Neural progenitor cell (in vitro differentiated cells): ENCODE measurements at regions not wholly inside any gene's neighbourhood (a gene's known extent, or its start where the extent isn't known, plus 50 kb on each side); places are given as distances from the start of the nearest gene placed in this dataset.

Source experiments
- DNase-seq: peaks from one replicate; pipeline ENCODE4 v3.0.0-alpha.2; 2016; ENCODE audit warnings: low spot score
- H2AFZ ChIP-seq: fragments of 200-600 bp; sonication (generic); replicated peaks from 2 replicates; pipeline ENCODE4 v1.6.1; 2016; ENCODE audit warnings: antibody characterized with exemption
- H3F3A ChIP-seq: fragments of 200-600 bp; sonication (generic); 2 replicates; pipeline ENCODE4 v1.6.1; 2016; ENCODE audit warnings: antibody characterized with exemption, low read depth
- H3K27ac ChIP-seq: fragments of 200-600 bp; sonication (generic); 2 replicates; pipeline ENCODE4 v1.5.1; 2016; ENCODE audit warnings: mild to moderate bottlenecking
- H3K27me3 ChIP-seq: fragments of 200-600 bp; sonication (generic); 2 replicates; pipeline ENCODE4 v1.6.1; 2016; ENCODE audit warnings: mild to moderate bottlenecking, moderate library complexity
- H3K36me3 ChIP-seq: fragments of 200-600 bp; sonication (generic); 2 replicates; pipeline ENCODE4 v1.5.1; 2016
- H3K4me1 ChIP-seq: fragments of 200-600 bp; sonication (generic); 2 replicates; pipeline ENCODE4 v1.6.1; 2016; ENCODE audit warnings: mixed run types
- H3K4me2 ChIP-seq: fragments of 200-600 bp; sonication (generic); 2 replicates; pipeline ENCODE4 v1.6.1; 2016
- H3K4me3 ChIP-seq: fragments of 200-600 bp; sonication (generic); 2 replicates; pipeline ENCODE4 v1.5.1; 2016
- H3K79me2 ChIP-seq: fragments of 200-600 bp; sonication (generic); 2 replicates; pipeline ENCODE4 v1.6.1; 2016; ENCODE audit warnings: low read depth
- H3K9ac ChIP-seq: fragments of 200-600 bp; sonication (generic); 2 replicates; pipeline ENCODE4 v1.6.1; 2016
- H3K9me3 ChIP-seq: fragments of 200-600 bp; sonication (generic); 2 replicates; pipeline ENCODE4 v1.5.1; 2016; ENCODE audit warnings: low read depth
- H4K20me1 ChIP-seq: fragments of 200-600 bp; sonication (generic); 2 replicates; pipeline ENCODE4 v1.6.1; 2016; ENCODE audit warnings: low read depth
- H3K27ac Mint-ChIP-seq: 3 replicates; pipeline ENCODE4 v1.8.0; 2021; ENCODE audit warnings: mixed read lengths
- H3K27me3 Mint-ChIP-seq: 2 replicates; pipeline ENCODE4 v1.8.0; 2022; ENCODE audit warnings: low read depth, mild to moderate bottlenecking, inconsistent platforms, moderate library complexity, mixed read lengths; ENCODE audit not compliant: insufficient read depth
- H3K36me3 Mint-ChIP-seq: 3 replicates; pipeline ENCODE4 v1.8.0; 2021; ENCODE audit warnings: mixed read lengths
- H3K4me1 Mint-ChIP-seq: 3 replicates; pipeline ENCODE4 v1.8.0; 2021; ENCODE audit warnings: mixed read lengths
- H3K4me3 Mint-ChIP-seq: 3 replicates; pipeline ENCODE4 v1.8.0; 2021; ENCODE audit warnings: mild to moderate bottlenecking, moderate library complexity, mixed read lengths
- H3K9me3 Mint-ChIP-seq: 3 replicates; pipeline ENCODE4 v1.8.0; 2020; ENCODE audit warnings: mixed read lengths
- CTCF ChIP-seq: fragments of 200-600 bp; sonication (generic); IDR thresholded peaks from 2 replicates; pipeline ENCODE4 v1.5.1; 2017; ENCODE audit warnings: antibody characterized with exemption, mild to moderate bottlenecking
- EZH2 ChIP-seq: fragments of 200-600 bp; sonication (generic); IDR thresholded peaks from 2 replicates; pipeline ENCODE4 v1.6.1; 2017; ENCODE audit warnings: antibody characterized with exemption, mild to moderate bottlenecking, moderate library complexity
- EZH2phosphoT487 ChIP-seq: fragments of 200-600 bp; sonication (generic); IDR thresholded peaks from 2 replicates; pipeline ENCODE4 v1.6.1; 2017; ENCODE audit warnings: antibody characterized with exemption

- Histone ChIP-seq H3K79me2 (no peaks in the 10 kb centered on the region), H3K27me3 (no peaks in the 10 kb centered on the region), H3K4me3 (no peak overlapping the region), H3K4me2 (no peak overlapping the region), H2AFZ (no peak overlapping the region), H3K9ac (no peak overlapping the region), H3K36me3 (no peaks in the 10 kb centered on the region), H4K20me1 (no peaks in the 10 kb centered on the region), H3K9me3 (no peaks in the 10 kb centered on the region), H3K4me1 (no peaks in the 10 kb centered on the region), H3F3A (no peaks in the 10 kb centered on the region), H3K27ac (no peak overlapping the region)
- no peaks in the 10 kb centered on the region for H3K36me3 Mint-ChIP-seq
- H3K4me1 Mint-ChIP-seq = no peaks in the 10 kb centered on the region
- H3K9me3 Mint-ChIP-seq = peaks cover 3% of the 10 kb centered on the region
- peaks cover 2% of the 10 kb centered on the region for H3K27me3 Mint-ChIP-seq
- H3K27ac Mint-ChIP-seq = no peak overlapping the region
- H3K4me3 Mint-ChIP-seq = no peak overlapping the region
- DNase-seq = peak; percentile 4
- no peak for TF ChIP-seq EZH2phosphoT487
- no peak for TF ChIP-seq EZH2
- TF ChIP-seq CTCF = no peak
Observed at GRCh38 chrX:131907488-131908314, 115.4 kb upstream of the STK26 start.

GRCh38 chrX:131910586-131910985 lies 112.5 kb upstream of the STK26 start:
- no peak for TF ChIP-seq EZH2phosphoT487
- H4K20me1 ChIP-seq = no peaks in the 10 kb centered on the region
- Mint-ChIP-seq H3K27ac (no peak overlapping the region), H3K27me3 (peaks cover 2% of the 10 kb centered on the region), H3K36me3 (no peaks in the 10 kb centered on the region), H3K9me3 (peaks cover 3% of the 10 kb centered on the region), H3K4me3 (no peak overlapping the region), H3K4me1 (no peaks in the 10 kb centered on the region)
- no peak overlapping the region for H3K4me2 ChIP-seq
- H3K36me3 ChIP-seq = no peaks in the 10 kb centered on the region
- no peak overlapping the region for H3K27ac ChIP-seq
- no peaks in the 10 kb centered on the region for H3K79me2 ChIP-seq
- H3K4me3 ChIP-seq = no peak overlapping the region
- H3K4me1 ChIP-seq = no peaks in the 10 kb centered on the region
- H2AFZ ChIP-seq = no peak overlapping the region
- H3K9ac ChIP-seq = no peak overlapping the region
- no peaks in the 10 kb centered on the region for H3K27me3 ChIP-seq
- no peaks in the 10 kb centered on the region for H3F3A ChIP-seq
- H3K9me3 ChIP-seq = no peaks in the 10 kb centered on the region
- no peak for DNase-seq

DNA sequence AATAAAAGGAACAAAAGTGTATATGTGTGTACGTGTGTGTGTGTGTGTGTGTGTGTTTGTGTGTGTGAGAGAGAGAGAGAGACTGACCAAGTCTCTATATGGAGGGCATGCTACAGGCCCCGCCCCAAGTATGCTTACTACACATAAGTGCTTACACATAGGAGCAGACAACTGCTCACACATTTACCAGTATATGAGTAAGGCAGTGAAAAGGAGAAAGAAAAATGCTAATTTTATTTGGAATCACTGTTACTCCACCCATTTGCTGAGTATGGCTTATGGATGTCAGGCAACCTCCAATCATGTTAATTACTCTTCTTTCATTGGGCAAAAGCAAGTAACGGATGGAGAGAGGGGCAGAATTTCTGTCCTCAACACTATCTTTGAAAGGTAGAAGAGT lies 107.6 kb upstream of the STK26 start:
- Histone ChIP-seq H3K9me3 (no peaks in the 10 kb centered on the region), H3F3A (no peaks in the 10 kb centered on the region), H4K20me1 (no peaks in the 10 kb centered on the region), H3K4me3 (no peak overlapping the region), H3K9ac (no peak overlapping the region), H3K4me2 (no peak overlapping the region), H2AFZ (no peak overlapping the region), H3K36me3 (no peaks in the 10 kb centered on the region), H3K27me3 (no peaks in the 10 kb centered on the region), H3K27ac (no peak overlapping the region), H3K79me2 (no peaks in the 10 kb centered on the region), H3K4me1 (no peaks in the 10 kb centered on the region)
- DNase-seq = no peak
- no peaks in the 10 kb centered on the region for H3K4me1 Mint-ChIP-seq
- H3K9me3 Mint-ChIP-seq = peaks cover 3% of the 10 kb centered on the region
- H3K36me3 Mint-ChIP-seq = no peaks in the 10 kb centered on the region
- no peak for TF ChIP-seq EZH2
- no peak for TF ChIP-seq EZH2phosphoT487
- TF ChIP-seq CTCF = no peak
- peaks cover under 1% of the 10 kb centered on the region for H3K27me3 Mint-ChIP-seq
- H3K27ac Mint-ChIP-seq = no peak overlapping the region
- H3K4me3 Mint-ChIP-seq = no peak overlapping the region

DNA sequence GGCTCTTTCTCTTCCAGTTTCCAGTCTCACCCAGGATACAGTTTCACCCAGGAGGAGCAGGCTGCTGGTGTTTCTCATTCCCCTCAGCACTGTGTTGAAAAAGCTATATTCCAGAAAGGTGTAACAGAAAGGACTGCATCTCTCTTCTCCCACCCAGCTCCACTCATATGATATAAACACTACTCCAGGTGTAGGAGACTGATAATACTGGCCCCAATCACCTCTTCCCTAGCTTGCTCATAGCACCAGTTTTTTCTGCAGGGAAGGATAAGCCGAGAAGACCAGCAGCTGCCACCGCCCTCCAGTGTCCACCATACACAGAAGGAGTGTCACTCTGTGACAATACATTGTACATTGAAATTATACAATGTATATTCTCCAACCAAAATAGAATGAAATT lies 105.5 kb upstream of the STK26 start:
- TF ChIP-seq EZH2phosphoT487 = no peak
- TF ChIP-seq EZH2 = no peak
- Histone ChIP-seq H4K20me1 (no peaks in the 10 kb centered on the region), H3K4me1 (no peaks in the 10 kb centered on the region), H3K9ac (no peak overlapping the region), H2AFZ (no peak overlapping the region), H3K4me2 (no peak overlapping the region), H3K79me2 (no peaks in the 10 kb centered on the region), H3K27me3 (no peaks in the 10 kb centered on the region), H3K4me3 (no peak overlapping the region), H3K36me3 (no peaks in the 10 kb centered on the region), H3K9me3 (no peaks in the 10 kb centered on the region), H3K27ac (no peak overlapping the region), H3F3A (no peaks in the 10 kb centered on the region)
- DNase-seq = no peak
- H3K4me3 Mint-ChIP-seq = no peak overlapping the region
- no peaks in the 10 kb centered on the region for H3K36me3 Mint-ChIP-seq
- H3K4me1 Mint-ChIP-seq = no peaks in the 10 kb centered on the region
- H3K9me3 Mint-ChIP-seq = no peaks in the 10 kb centered on the region
- H3K27ac Mint-ChIP-seq = no peak overlapping the region
- H3K27me3 Mint-ChIP-seq = peaks cover 2% of the 10 kb centered on the region
